ENCODE measurements at regions not wholly inside any gene's neighbourhood (a gene's known extent, or its start where the extent isn't known, plus 50 kb on each side); places are given as distances from the start of the nearest gene placed in this dataset.

DNA sequence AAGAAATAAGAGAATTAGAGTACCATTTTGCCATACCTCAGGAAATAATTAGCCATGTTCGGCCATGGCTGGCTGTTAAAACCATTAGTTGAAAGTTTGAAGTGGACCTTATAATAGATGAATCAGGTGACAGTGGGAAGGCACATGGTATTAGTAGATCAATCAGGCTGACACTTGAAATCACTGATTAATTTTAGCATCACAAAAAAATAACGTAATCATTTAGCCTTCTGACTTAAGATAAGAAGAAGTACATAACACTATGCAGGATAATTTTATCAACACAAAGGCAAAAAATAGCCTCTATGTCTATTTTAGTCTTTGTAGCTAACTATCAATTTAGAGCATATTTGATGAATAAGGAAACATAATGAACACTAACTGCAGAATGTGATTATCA is 615.5 kb downstream of the PCDH17 start:
- no peak for DNase-seq (ENCODE audit: low spot score)
- TF ChIP-seq, protein P1, sequence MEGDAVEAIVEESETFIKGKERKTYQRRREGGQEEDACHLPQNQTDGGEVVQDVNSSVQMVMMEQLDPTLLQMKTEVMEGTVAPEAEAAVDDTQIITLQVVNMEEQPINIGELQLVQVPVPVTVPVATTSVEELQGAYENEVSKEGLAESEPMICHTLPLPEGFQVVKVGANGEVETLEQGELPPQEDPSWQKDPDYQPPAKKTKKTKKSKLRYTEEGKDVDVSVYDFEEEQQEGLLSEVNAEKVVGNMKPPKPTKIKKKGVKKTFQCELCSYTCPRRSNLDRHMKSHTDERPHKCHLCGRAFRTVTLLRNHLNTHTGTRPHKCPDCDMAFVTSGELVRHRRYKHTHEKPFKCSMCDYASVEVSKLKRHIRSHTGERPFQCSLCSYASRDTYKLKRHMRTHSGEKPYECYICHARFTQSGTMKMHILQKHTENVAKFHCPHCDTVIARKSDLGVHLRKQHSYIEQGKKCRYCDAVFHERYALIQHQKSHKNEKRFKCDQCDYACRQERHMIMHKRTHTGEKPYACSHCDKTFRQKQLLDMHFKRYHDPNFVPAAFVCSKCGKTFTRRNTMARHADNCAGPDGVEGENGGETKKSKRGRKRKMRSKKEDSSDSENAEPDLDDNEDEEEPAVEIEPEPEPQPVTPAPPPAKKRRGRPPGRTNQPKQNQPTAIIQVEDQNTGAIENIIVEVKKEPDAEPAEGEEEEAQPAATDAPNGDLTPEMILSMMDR (IDR thresholded peaks at IDR 0.05; ENCODE audit: borderline replicate concordance, control extremely low read depth, extremely low read depth, insufficient read depth, missing control alignments) = no peak
- in situ Hi-C loops (cut with MboI; ENCODE audit: low sequenced_read_pairs, unreplicated experiment) = no loop called here

DNA sequence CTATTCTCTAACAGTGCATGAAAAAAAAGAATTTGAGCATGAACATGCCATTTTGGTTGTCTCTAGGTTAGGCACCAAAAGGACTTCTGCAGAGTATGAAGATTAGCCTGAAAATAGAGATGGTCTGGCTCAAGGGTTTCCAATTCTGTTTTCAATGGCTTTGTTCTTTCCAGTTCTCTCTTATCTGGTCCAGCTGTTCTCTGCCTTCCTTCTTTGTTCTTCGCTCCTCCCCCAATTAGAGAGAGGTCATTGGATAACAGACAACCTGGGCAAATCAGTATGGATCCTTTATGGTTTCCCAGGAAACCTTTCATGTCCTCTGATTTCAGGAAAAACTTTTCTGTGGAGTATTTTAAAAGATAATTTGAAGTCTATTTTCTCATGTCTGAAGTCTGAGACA is 623.4 kb downstream of the PCDH17 start:
- TF ChIP-seq, protein P1 (IDR thresholded peaks at IDR 0.05; ENCODE audit: borderline replicate concordance, control extremely low read depth, extremely low read depth, insufficient read depth, missing control alignments) = no peak
- DNase-seq (ENCODE audit: low spot score) = no peak
- in situ Hi-C loops (cut with MboI; ENCODE audit: low sequenced_read_pairs, unreplicated experiment) = no loop called here

DNA sequence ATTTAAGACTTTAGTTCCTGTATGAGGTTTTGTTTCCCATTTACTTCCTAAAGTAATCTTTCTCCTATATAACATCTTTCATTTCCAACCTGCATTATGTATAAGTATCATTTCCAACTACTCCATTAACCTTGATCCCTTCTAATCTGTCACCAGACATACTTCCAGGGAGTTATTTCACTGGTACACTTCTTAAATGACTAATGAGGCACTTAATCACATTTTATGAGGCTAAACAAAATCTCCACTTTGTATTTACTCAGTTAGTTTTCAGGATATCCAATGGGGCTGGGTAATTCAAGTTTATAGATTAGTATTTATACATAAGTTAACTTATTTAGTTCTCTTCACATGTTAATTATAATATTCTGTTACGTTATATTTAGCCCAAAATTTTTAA is 634.7 kb downstream of the PCDH17 start:
- no peak for DNase-seq (ENCODE audit: low spot score)
- in situ Hi-C loops (cut with MboI; ENCODE audit: low sequenced_read_pairs, unreplicated experiment) = no loop called here
- TF ChIP-seq, protein P1 (IDR thresholded peaks at IDR 0.05; ENCODE audit: borderline replicate concordance, control extremely low read depth, extremely low read depth, insufficient read depth, missing control alignments) = no peak

GRCh38 chr13:58298556-58299135 is 667.1 kb downstream of the PCDH17 start:
- TF ChIP-seq, protein P1 (IDR thresholded peaks at IDR 0.05; ENCODE audit: borderline replicate concordance, control extremely low read depth, extremely low read depth, insufficient read depth, missing control alignments) = no peak
- no peak for DNase-seq (ENCODE audit: low spot score)
- in situ Hi-C loops (cut with MboI; ENCODE audit: low sequenced_read_pairs, unreplicated experiment) = no loop called here

GRCh38 chr13:58300224-58300623 is 668.7 kb downstream of the PCDH17 start:
- in situ Hi-C loops (cut with MboI; ENCODE audit: low sequenced_read_pairs, unreplicated experiment) = no loop called here
- TF ChIP-seq, protein P1 (IDR thresholded peaks at IDR 0.05; ENCODE audit: borderline replicate concordance, control extremely low read depth, extremely low read depth, insufficient read depth, missing control alignments) = no peak
- no peak for DNase-seq (ENCODE audit: low spot score)

GRCh38 chr13:58300974-58301681 is 669.6 kb downstream of the PCDH17 start:
- in situ Hi-C loops (cut with MboI; ENCODE audit: low sequenced_read_pairs, unreplicated experiment) = no loop called here
- TF ChIP-seq, protein P1 (IDR thresholded peaks at IDR 0.05; ENCODE audit: borderline replicate concordance, control extremely low read depth, extremely low read depth, insufficient read depth, missing control alignments) = no peak

More at GRCh38 chr13:58300974-58301681, 669.6 kb downstream of the PCDH17 start:
- no peak for DNase-seq (ENCODE audit: low spot score)
